Right atrium auricular region (tissue), 2 donors: ENCODE measurements at regions not wholly inside any gene's neighbourhood (a gene's known extent, or its start where the extent isn't known, plus 50 kb on each side); places are given as distances from the start of the nearest gene placed in this dataset.
A peak's percentile ranks its signal among the peaks of the same experiment; 100 is the strongest.

Experiments used
- DNase-seq: peaks from one replicate; pipeline ENCODE4 v3.0.0-alpha.2; 2019; ENCODE audit warnings: low spot score
- H3K27ac ChIP-seq, 2 donors: fragments of 200-600 bp; sonication (generic); 1 replicate in 1 of 2; 2 replicates in 1 of 2; pipeline ENCODE4 v1.5.1; 2016 to 2019
- H3K27me3 ChIP-seq, 2 donors: fragments of 200-600 bp; sonication (generic); one replicate each; pipeline versions ENCODE4 v1.5.1 to v1.6.0; 2017 to 2019
- H3K36me3 ChIP-seq: fragments of 200-600 bp; sonication (generic); one replicate; pipeline ENCODE4 v1.5.1; 2016
- H3K4me1 ChIP-seq, 2 donors: fragments of 200-600 bp; sonication (generic); one replicate each; pipeline versions ENCODE4 v1.5.1 to v1.6.0; 2017 to 2019
- H3K4me3 ChIP-seq, 2 donors: fragments of 200-600 bp; sonication (generic); 1 replicate in 1 of 2; 2 replicates in 1 of 2; pipeline ENCODE4 v1.5.1; 2017 to 2019; ENCODE audit warnings: mild to moderate bottlenecking in 1 of 2, moderate library complexity in 1 of 2
- H3K9me3 ChIP-seq, 2 donors: fragments of 200-600 bp; sonication (generic); one replicate each; pipeline ENCODE4 v1.5.1; 2019
- TF ChIP-seq, protein P1 (sequence below), 2 donors: fragments of 200-600 bp; sonication (generic); IDR thresholded peaks; one replicate each; pipeline ENCODE4 v1.5.1; 2019; ENCODE audit warnings: antibody characterized with exemption in 2 of 2

DNA sequence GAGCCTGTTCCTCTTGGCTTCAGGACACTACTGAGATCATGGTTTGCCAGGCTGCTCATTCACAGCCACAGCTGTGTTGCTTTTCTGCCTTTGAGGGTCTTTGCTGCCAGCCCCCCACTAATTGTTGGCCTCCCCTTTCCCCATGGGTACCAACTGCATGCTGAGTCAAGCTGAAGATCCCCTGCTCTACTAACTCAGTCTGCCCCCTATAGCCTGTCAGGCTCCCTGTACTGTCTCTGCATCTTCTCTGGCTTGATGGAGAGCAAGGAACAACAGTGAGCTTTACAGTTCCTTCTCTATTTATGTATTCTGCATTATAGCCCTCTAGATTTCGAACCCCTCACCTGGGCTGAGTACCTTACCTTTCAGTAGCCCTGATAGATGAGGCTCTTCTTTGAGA is 257.6 kb upstream of the CADM1 start:
- DNase-seq, result no peak
- H3K27ac ChIP-seq, result no peak overlapping the region
- TF ChIP-seq, protein P1, sequence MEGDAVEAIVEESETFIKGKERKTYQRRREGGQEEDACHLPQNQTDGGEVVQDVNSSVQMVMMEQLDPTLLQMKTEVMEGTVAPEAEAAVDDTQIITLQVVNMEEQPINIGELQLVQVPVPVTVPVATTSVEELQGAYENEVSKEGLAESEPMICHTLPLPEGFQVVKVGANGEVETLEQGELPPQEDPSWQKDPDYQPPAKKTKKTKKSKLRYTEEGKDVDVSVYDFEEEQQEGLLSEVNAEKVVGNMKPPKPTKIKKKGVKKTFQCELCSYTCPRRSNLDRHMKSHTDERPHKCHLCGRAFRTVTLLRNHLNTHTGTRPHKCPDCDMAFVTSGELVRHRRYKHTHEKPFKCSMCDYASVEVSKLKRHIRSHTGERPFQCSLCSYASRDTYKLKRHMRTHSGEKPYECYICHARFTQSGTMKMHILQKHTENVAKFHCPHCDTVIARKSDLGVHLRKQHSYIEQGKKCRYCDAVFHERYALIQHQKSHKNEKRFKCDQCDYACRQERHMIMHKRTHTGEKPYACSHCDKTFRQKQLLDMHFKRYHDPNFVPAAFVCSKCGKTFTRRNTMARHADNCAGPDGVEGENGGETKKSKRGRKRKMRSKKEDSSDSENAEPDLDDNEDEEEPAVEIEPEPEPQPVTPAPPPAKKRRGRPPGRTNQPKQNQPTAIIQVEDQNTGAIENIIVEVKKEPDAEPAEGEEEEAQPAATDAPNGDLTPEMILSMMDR (IDR thresholded peaks at IDR 0.05), result no peak

GRCh38 chr11:115761348-115761747 is 257.1 kb upstream of the CADM1 start:
- Histone ChIP-seq H3K36me3 (no peaks in the 10 kb centered on the region), H3K4me3 (no peak overlapping the region), H3K4me1 (peaks cover 0 to 16% of the 10 kb centered on the region in 2 donors), H3K27me3 (no peaks in the 10 kb centered on the region), H3K27ac (no peak overlapping the region), H3K9me3 (no peaks in the 10 kb centered on the region)
- no peak for DNase-seq
- TF ChIP-seq, protein P1 (IDR thresholded peaks at IDR 0.05), result no peak

More for the DNA sequence above, 257.6 kb upstream of the CADM1 start:
- H3K9me3 ChIP-seq, result no peaks in the 10 kb centered on the region
- no peak overlapping the region for H3K4me3 ChIP-seq
- H3K4me1 ChIP-seq, result peaks cover 0 to 16% of the 10 kb centered on the region in 2 donors
- H3K36me3 ChIP-seq, result no peaks in the 10 kb centered on the region
- no peaks in the 10 kb centered on the region for H3K27me3 ChIP-seq

GRCh38 chr11:115760461-115761320 is 256.5 kb upstream of the CADM1 start:
- peaks cover 0 to 16% of the 10 kb centered on the region in 2 donors for H3K4me1 ChIP-seq
- H3K27ac ChIP-seq, result peak overlapping the region in 1 of 2 donors; percentile 70
- no peaks in the 10 kb centered on the region for H3K27me3 ChIP-seq
- no peaks in the 10 kb centered on the region for H3K9me3 ChIP-seq
- no peak for DNase-seq
- H3K36me3 ChIP-seq, result no peaks in the 10 kb centered on the region
- peak overlapping the region; percentile 65 to 70 for H3K4me3 ChIP-seq
- TF ChIP-seq, protein P1 (IDR thresholded peaks at IDR 0.05), result no peak

DNA sequence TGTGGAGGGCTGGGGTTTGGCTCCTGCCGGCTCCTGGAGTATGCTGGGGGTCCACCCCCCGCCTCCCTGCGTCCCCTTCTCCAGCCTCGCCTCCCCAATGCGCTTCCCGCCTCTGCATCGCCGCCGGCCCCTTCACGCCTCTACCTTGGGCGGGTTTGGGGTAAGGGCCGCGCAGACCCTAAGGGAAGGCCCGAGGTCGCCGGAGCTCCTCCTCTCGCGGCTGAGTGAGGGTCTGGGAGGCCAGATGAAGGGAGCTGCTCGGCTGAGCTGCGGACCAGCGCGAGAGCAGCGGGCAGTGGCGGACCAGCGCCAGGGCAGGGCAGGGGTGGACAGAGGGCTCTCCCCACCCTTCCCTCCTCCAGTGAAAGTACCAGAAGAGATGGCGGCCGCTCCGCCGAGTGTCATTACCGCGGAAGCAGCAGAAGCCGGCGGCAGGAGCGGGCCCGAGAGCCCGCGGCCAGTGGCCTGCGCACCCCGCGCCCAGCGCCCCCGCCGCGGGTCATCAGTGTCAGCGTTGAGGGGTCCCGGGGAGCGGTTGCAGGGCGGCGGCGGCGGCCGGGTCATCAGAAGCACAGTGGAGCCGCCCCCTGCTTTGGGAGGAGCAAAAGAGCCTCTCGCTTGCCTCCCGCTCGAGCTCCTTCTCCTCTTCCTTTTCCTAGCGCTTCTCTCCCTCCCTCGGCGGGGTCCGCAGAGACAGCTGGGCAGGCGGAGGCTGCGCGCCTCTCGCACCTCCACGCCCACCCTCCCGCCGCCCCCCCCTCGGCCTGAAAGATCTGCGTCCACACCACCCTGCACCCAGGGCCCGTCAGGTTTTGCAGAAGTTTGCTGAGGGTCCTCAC is 255.6 kb upstream of the CADM1 start:
- no peaks in the 10 kb centered on the region for H3K27me3 ChIP-seq
- TF ChIP-seq, protein P1 (IDR thresholded peaks at IDR 0.05), result no peak
- H3K9me3 ChIP-seq, result no peaks in the 10 kb centered on the region
- peak overlapping the region; percentile 66 to 70 for H3K27ac ChIP-seq
- no peak for DNase-seq
- H3K4me1 ChIP-seq, result peaks cover 0 to 16% of the 10 kb centered on the region in 2 donors
- H3K4me3 ChIP-seq, result peak overlapping the region; percentile 65 to 70
- H3K36me3 ChIP-seq, result no peaks in the 10 kb centered on the region

GRCh38 chr11:115758011-115758410 is 253.8 kb upstream of the CADM1 start:
- Histone ChIP-seq H3K9me3 (no peaks in the 10 kb centered on the region), H3K27ac (no peak overlapping the region), H3K36me3 (no peaks in the 10 kb centered on the region), H3K27me3 (no peaks in the 10 kb centered on the region), H3K4me3 (no peak overlapping the region), H3K4me1 (peaks cover 0 to 16% of the 10 kb centered on the region in 2 donors)
- TF ChIP-seq, protein P1 (IDR thresholded peaks at IDR 0.05), result no peak
- no peak for DNase-seq
